GM20000 (cell line): ENCODE measurements at regions not wholly inside any gene's neighbourhood (a gene's known extent, or its start where the extent isn't known, plus 50 kb on each side); places are given as distances from the start of the nearest gene placed in this dataset.

Experiments used
- DNase-seq: peaks from one replicate; pipeline ENCODE4 v3.0.0; 2012; ENCODE audit warnings: low spot score
- CTCF ChIP-seq: IDR thresholded peaks from 2 replicates; pipeline ENCODE4 v1.5.1; 2012; ENCODE audit warnings: mild to moderate bottlenecking, control low read depth; ENCODE audit errors: extremely low read depth, missing control alignments

DNA sequence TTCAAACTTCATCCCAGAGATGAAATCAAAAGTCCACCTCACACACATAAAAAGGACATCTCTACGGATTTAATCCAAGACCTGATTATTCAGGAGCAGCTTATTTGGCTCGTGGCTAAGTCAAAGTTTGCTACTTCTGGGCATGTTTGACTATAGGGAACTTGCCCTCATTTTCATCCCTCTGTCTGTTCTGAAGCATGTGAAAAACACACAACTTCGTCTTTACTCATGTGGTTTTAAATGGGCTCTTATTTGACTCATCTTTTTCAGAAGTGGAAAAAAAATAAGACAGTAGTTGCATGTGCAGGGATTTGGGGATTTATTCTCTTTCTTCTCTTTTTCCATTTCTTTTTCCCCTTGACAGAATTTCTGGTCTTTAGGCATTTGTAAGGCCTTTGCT lies 295.9 kb downstream of the TFEC start:
- no peak for TF ChIP-seq CTCF
- no peak for DNase-seq

GRCh38 chr7:115731796-115732471 lies 298.6 kb downstream of the TFEC start:
- no peak for TF ChIP-seq CTCF
- no peak for DNase-seq

DNA sequence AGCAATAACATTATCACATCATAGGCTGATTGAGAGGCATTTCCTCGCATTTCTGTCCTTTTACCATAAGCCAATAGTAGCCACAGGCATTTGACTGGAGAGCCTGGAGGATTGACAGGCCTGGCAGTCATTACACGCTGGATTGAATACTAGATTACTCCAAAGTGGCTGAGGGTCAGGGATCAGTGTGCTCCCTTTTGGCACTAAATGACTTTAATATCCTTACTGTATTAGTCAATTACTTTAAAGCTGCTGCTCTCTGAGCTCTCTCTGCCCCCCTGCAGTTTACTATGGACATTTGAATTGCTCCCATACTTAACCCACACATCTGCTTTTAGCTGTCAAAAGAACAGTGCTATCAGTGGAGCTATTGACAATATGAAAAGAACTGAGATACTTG lies 302.0 kb downstream of the TFEC start:
- DNase-seq: no peak
- TF ChIP-seq CTCF: no peak

GRCh38 chr7:115724400-115725056 lies 306.0 kb downstream of the TFEC start:
- no peak for DNase-seq

DNA sequence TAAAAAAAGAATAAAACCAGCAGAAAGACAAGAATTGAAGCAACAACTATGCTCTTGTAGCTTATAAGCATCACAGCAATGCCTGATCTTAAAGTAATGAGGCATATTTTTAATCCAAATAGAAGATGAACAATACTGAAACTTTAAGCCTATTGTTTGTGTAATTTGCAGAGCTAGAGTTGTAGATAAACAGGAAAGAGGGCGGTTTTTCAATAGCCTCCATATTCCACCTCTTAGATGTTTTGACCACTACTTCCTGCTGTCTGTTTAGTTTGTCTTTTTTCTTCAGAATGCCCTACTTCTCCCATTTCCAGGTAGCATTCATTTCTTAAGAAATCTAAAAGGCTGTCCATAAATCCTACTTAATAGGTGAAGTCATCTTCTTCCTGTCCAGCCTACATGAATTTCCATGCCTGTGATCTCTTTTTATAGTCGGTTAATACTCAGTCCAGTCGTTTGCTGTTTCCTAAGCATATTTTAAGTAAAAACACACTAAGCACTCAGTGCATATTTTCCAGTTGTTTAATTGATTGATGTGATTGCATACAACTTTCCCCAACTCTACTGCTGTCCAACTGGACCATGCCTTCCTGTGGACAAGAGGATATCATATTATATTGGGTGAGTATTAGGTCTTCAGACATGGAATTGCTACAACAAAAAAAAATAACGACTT lies 308.1 kb downstream of the TFEC start:
- DNase-seq: no peak
- no peak for TF ChIP-seq CTCF

More at GRCh38 chr7:115724400-115725056, 306.0 kb downstream of the TFEC start:
- no peak for TF ChIP-seq CTCF

GRCh38 chr7:115721293-115722217 lies 309.0 kb downstream of the TFEC start:
- DNase-seq: no peak

More at GRCh38 chr7:115721293-115722217, 309.0 kb downstream of the TFEC start:
- TF ChIP-seq CTCF: no peak
